ENCODE measurements at regions not wholly inside any gene's neighbourhood (a gene's known extent, or its start where the extent isn't known, plus 50 kb on each side); places are given as distances from the start of the nearest gene placed in this dataset.

DNA sequence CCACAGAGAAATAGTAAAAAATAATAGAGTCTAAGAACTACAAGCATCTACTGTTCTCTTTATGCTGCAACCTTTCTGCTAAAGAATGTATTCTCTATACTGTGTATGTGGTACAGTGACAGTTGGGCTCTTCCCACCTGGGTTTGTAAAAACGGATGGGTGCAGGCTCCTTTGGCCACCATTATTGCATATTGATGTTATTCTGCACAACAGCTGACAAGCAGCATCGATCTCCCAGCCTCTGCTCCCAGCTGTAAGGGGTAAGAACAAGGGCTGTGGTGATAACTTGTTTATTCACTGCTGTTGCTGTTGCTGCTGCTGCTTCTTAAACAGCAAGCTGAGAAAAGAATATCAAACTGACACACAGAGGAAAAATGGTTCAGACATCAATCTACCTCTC lies 56.1 kb downstream of the KCNRG start:
- no peak for DNase-seq

DNA sequence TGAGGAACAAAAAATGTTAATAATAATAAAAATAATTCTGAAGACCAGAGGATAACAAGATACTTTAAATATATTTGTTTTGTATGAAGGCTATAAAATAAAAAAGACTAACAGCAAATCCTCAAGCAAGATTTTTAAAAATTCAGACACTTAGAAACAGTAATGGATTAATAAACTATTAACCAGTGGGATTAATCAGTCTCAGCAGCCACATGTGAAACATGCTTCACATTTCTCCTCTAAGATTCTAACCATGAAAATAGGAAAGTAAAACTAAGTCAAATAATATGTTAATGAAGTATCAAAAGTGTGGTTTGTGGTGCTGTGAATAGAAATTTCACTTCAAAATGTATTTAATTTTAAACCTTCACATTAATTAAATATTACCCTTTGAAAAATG lies 57.4 kb downstream of the KCNRG start:
- DNase-seq, result no peak

DNA sequence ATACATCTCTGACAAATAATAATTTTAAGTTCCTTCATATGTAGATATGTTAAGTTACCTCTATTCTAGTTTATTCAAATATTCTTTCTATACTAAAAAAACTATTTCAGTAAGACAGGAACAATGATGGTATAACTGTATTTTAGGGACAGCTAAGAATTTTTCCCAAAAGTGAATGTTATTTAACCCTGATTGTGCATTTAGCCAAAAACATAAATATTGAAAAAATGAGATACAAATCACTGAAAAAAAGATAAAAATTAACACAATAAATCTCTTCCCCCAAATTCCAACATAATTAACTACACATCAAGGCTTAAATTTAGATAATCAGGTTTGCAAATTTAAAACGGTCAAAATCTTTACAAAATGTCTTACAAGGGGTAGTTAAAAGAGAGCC lies 58.1 kb downstream of the KCNRG start:
- DNase-seq, result no peak

DNA sequence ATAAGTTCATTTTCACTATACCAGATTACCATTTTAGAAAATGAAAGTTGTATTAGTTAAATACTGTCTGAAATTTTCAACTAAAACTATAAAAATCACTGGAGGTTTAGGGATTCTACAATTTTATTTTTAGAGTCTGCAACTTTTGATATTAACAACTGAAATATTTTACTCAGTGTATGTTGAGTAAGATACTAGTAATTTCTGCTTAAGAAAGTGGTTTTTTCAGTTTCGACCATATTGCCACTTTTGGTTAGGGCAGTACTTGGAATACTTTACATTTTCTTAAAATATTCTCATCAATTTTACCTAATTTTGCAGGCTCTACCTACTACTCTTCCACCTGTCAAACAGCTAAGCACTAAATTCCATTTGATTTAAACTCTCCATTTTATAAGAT lies 59.6 kb downstream of the KCNRG start:
- no peak for DNase-seq

DNA sequence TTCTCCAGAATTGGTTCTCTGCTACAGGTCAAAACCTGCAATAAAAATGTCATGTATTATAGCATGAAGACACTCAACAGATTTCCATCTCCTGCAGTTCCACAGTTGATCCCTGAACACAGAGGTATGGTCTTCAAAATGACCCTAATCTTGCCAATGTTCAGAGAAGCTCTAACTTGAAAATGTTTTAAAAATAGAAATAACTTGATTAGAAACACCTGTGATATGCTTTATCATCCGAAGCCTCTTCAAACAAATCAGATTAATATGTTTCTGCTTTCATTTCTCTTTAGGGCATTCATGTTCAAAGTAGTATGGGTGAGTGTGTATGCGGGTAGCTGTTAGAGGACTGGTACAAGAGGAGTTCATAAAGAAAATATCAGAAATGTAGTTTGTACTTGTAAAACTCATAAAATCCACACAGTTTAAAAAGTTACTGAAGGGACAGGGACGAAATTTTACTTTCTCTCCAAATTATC lies 60.4 kb downstream of the KCNRG start:
- peak; percentile 24 for DNase-seq

DNA sequence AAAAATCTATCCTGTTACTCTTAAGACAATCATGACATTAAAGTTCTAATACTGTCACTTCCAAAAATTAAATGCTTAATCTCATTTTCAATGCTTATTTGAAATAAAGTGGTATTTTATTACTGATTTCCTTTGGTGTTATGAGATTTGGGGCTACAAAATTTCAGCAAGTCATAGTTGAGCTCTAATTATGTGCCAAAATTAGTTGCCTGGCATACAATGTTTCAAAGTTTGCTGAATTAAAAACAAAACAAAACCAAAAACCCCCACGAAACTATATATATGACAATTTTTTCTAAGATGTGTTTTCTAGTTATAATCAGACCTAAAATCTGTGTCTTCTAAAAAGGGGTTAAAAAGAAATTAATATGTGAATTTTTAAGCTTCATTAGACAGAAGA lies 62.2 kb downstream of the KCNRG start:
- no peak for DNase-seq

DNA sequence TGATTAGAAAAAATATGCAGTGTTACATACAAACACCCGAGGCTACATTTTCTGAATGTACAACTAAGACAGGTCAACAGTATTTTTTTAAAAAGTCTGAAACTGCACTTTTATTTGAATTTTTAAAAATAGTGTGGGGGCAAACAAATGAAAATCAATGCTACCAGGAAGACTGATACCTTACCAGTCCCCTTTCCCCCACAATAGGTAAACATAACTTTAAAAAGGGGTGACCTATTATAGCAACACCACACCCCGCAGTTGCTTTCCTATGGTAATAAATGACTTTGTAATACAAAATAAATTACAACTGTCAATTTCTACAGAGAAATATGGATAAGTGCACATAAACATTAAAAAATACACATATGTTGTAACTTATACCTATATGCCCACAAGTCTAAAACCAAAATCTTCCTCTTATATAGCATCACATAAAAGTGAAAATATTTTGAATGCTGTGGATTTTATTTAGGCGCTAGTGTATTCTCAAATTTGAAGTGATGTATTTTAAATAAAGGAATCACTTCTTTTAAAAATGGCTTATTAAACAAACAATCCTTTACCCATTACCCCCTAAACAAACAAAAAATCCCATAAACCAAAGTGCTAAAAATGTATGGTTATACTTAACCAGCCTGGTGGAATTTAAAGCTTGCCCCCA lies 63.1 kb downstream of the KCNRG start:
- no peak for DNase-seq

DNA sequence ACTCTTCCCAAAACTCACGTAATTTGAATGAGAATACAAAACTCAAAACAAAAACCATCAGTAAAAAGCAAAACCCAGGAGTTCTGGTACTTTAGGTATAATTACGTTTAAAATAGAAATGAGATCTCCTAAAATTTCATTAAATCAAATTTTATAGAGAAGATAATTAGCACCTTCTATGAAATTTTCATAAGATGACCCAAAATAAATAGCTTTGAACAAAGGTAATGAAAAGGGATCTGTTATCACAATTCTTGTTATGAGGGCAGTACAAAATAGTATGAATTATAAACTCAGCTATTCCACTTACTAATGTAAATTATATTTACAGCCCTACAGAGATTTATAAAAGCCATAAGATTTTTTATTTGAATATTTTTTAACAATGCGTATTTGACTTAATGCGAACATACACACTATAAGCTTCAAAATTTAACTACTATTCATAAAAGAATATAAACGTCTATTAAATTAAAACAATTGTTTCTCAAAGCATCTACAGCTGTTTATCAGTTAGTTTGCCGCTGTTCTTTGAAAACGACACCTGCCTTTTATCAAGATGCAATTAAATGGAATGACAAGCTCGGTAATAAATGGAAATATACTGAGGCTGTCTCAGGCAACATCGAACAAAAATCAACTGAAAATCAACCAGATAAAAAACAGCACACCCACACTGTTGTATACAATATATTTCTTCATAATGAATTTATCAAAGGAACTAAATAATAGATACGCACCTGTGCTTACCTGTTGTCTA lies 63.8 kb downstream of the KCNRG start:
- DNase-seq, result no peak

DNA sequence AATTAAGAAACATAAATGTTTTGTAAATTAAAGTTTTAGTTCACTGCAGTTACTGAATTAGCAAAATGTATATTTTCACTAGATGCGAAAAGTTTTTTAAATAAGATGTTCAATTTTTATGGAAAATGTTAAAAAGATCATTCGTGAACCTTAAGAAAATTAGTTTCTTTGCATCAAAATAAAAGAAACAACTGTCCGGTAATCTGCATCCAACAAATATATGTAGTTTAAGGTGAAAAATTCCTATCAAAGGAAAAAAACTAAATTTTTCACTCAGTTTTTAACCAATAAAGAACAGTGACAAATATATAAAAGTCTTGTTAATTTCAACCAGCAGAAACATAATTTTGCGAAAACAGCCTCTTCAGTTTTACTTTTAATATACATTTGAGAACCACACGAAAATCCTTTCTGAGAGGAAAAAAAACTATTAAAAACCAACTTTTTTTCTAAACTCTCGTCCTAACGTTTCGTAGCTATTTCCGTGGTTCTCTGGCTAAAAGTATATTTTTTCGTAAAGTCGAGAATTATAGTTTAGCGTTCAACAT lies 64.5 kb downstream of the KCNRG start:
- no peak for DNase-seq

DNA sequence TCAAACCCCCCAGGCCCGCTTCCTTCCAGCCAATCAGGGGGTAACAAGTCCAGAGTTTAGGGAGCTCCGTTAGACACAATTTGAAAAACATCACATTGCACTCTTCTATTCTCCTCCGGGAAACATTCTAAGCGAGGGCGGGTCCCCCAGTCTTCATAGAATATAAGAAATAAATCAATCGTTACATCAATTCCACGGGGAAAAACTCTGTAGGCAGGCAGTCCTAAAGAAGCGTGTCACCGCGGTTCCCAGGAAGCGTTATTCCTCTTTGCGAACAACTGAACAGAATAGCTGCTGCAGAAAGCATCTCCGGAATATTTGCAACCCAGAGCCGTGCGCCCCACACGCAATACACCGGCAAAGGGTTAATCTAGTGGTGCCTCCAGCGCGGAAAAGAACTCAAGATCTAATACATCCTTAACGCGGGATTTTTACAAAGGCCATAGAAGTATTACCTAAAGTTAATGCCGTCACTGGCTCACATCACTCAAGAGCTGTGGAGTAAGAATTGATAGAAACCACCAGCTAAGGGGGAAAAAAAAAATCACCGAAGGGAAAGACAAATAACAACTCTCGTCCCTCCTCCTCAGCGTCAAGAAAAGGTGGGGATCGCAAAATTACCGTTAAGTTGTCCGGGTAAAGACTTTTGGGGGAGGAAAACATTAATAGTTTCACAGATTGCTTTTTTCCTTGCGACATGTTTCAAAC lies 65.1 kb downstream of the KCNRG start:
- DNase-seq, result peak; percentile 65

DNA sequence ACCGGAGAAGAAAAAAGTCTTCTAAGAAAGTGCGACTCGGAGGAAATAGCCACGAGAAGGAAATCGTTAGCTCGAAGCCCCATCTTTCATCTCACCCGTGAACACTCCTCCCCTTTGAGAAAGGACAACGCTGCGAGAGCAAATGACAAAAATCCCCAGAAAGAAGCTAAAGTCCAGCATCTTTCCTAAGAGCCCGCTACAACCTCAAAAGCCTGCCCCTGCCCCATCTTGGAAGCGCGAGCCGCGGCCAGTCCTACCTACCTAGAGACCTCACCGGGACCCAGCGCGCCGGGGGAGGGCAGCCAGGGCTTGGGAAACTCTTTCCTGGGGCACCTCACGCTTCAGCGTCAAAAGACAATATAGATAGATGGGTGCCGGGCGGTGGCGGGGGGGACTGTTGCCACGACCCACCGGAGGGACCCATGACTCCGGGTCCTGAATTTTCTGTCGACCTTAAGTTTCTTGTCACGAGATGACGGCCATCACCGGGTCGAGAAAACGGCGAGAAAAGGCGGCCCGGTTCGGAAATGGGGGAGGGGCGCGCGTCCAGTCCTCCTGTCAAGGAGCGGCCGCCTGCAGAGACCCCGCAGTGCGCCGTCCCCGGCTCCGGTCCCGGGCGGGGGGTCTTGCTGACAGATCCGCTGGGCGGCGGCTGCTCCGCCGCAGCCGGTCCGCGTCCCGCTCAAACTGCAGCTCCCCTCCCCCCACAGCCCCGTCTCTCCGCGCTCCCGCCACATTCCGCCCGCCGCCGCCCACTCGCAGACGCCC lies 65.9 kb downstream of the KCNRG start:
- DNase-seq, result peak; percentile 61

DNA sequence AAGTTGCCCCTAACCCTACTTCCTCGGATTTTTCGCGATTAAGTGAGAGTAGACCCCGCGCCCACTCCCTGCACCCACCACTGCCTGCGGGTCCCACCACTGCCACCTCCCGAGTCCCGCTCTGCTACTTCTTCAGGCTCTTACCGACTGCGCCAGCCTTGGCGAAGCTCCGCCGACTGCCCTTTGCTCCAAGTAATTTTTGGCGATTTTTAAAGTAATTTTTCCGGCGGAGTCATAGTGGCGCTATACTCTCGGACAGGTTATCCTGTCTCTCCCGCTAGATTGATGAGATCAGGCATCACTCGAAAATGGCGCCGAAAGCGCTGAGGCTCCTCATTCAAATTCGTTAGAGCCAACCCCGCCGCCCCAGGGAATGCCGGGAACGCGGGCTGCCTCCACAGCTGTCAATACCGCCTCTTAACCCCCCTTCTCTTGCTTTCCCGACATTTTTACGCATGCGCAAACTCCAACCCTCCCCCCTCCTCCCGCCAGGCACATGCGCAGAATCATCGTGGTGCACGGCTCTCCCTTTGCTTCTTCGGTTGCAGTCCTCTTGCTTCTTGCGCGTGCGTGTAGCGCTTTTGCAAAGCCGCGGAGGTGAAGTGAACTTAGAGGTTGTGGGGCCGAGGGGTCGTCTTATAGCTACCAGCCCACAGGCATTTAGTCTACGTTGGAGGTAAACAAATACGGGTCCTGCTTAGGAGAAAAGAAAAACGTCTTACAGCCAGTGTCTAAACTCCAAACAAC lies 66.6 kb downstream of the KCNRG start:
- DNase-seq, result peak; percentile 99

DNA sequence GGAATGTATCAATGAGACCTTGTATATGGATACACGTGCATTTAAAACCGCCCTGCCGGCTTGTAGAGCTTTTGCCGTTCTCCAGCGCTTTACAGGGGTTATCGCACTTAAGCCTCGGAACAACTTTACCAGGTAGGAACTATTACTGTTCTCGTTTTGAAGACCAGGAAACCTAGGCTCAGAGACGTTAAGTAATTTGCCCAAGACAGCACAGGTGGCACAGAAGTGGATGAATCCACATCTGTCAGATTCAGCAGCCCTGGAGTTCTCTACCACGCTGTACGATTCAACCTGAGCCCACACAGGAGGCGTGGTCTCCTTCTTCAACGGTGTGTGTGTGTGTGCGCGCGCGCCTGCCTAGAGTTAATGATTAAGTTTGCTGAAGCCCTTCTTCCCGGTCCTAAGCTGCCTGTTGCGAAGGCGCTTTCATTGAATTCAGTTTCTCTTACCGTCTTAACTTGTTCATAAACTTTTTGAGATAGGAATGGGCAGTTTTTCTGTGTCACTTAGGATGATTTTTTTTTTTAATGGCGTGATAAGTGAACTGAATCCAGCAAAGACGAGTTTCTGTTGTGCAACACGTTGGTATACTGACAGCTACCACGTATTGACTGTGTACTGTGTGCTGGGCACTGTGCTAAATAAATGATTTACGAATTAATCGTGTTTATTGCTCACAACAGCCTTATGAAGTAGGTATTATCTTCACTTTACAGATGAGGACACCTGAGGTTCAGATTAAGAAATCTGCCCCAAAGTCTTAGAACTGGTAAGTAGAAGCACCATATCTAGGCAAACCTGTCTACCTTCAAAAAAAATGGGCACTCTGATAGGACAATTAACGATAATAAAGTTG lies 67.4 kb downstream of the KCNRG start:
- peak; percentile 81 for DNase-seq

DNA sequence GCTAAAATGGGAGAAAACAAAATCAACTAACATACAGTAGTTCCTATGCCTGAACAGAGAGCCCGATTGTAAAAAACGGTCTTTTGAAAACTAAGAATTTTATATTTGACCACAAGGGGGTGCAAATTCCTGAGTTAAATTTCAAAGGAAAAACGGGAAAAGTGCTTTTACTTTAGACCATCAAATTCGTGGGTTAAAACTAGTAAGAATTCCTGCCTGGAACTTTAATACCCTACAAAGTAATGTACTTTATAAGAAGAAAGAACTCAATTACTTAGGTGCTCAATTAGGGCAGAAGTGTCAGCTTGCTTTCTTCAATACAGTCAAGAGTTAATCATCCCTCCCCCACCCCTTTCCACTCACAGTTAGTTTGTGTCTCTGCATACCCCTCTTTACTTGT lies 69.8 kb downstream of the KCNRG start:
- peak; percentile 47 for DNase-seq

DNA sequence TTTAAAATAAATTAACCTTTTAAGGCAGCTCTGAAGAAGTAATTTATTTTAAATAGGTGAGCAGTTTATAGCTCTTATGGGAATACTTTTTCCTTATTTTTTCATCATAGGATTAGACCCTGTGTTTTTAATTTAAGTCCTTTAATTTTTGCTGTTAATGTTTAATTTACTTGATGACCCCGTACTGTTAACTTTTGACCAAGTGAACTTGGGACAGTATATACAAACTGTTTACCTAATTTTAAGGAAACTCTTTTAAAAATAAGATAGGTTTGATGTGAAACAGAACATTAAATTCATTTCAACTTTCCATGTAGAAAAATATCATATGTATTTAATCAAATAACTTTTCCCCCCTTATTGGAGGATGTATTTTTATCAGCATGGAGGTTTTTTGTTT lies 74.4 kb downstream of the KCNRG start:
- DNase-seq, result no peak

DNA sequence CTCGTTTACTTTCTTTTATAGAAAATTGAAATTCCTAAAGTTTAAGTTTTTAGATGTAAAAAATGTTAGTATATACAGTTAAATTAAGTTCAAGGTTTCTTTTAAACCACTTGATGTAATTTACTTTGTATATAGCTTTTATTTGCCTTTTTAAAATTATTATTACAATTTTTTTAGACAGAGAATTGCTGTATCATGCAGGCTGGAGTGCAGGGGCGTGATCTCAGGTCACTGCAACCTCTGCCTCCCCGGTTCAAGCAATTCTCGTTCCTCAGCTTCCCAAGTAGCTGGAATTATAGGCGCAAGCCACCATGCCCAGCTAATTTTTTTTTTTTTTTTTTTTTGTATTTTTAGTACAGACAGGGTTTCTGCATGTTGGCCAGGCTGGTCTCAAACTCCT lies 75.0 kb downstream of the KCNRG start:
- no peak for DNase-seq

DNA sequence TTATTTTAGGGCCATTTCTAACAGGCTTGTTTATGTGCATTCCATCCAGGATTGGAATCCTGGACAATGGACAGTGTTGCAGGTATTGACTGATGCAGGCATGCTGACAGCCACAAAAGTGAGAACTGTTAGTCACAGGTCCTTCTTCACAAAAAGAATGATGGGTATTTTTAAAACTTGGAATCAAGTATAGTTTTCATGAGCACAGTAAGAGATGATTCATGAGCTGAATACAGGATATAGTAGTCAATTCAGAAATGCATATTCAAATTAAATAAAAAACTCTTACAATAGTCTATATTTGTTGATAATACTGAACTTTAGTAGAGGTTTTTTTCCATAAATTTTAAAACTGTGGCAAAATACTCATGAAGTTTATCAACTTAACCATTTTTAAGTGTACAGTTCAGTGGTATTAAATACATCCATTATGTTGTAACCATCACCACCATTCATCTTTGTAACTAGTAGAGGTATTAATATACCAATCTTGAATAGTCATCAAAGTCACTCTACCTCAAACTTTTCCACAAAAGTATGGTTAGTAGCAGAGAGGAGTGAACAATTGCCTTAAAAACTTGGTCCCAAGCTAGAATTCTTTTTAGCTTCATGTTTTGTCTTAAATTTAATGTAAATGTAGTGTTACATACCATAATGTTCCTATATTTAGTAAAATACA lies 79.5 kb downstream of the KCNRG start:
- DNase-seq, result no peak

DNA sequence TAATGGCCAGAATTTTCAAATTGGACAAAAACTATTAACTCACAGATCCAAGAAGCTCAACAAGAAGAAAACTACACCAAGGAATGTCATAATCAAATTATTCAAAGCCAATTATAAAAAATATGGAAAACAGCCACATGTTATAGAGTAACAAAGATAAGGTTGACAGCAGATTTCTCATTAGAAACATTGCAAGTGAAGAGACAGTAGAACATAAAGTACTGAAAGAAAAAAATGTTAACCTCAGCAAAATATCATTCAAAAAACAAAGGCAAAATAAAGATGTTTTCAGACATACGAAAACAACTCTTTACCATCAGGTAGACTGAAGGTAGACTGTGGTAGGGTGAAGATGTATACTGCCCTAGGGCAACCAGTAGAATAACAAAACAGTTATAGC lies 83.4 kb downstream of the KCNRG start:
- no peak for DNase-seq

DNA sequence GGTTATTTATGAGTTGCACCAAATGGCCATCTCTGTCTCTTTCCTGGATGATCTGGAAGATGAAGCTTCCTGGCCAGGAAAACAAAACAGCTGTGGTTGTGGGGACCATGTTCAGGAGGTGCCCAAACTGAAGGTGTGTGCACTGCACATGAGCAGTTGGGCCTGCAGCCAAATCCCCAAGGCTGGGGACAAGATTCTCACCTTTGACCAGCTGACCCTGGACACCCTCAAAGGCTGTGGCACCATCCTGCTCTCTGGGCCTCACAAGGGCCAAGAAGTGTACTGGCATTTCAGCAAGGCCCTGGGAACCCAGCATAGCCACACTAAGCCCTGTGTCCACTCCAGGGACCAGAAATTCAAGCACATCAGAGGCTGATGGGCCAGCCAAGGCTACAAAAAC lies 84.2 kb downstream of the KCNRG start:
- DNase-seq, result no peak

DNA sequence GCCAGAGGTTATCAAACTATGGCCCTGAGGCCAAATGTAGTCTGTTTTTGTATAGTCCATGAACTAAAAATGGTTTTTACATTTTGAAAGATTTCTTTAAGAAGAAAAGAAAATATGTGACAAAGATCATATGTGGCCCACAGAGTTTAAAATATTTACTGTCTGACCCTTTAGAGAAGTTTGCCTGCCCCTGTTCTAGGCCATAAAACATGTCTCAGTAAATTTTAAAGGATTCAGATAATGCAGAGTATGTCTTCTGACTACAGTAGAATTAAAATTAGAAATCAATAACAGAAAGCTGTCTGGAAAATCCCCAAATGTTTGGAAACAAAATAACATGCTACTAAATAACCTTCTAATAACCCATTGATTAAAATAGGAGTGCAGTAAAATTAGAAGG lies 86.3 kb downstream of the KCNRG start:
- DNase-seq, result no peak

DNA sequence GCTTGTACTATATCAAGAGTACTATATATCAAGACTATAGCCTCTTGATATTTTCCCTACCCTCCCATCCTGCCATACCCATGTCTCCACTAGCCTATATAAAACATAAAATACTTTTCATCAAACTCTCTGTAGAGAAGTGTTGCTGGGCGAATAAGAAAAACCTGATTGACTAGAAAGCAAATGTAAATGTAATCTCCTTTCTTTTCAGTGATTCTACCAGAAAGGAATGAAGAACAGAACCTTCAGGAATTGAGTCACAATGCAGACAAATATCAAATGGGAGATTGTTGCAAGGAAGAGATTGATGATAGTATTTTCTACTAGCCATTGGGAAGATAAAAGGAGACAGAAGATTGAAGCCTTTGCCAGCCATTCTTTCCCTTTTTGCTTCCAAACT lies 89.2 kb downstream of the KCNRG start:
- DNase-seq, result no peak
